GM03348 (cell line): ENCODE measurements at regions not wholly inside any gene's neighbourhood (a gene's known extent, or its start where the extent isn't known, plus 50 kb on each side); places are given as distances from the start of the nearest gene placed in this dataset.

ENCODE experiments used
- DNase-seq: peaks from one replicate; pipeline ENCODE4 v3.0.0; 2012; ENCODE audit warnings: low spot score

DNA sequence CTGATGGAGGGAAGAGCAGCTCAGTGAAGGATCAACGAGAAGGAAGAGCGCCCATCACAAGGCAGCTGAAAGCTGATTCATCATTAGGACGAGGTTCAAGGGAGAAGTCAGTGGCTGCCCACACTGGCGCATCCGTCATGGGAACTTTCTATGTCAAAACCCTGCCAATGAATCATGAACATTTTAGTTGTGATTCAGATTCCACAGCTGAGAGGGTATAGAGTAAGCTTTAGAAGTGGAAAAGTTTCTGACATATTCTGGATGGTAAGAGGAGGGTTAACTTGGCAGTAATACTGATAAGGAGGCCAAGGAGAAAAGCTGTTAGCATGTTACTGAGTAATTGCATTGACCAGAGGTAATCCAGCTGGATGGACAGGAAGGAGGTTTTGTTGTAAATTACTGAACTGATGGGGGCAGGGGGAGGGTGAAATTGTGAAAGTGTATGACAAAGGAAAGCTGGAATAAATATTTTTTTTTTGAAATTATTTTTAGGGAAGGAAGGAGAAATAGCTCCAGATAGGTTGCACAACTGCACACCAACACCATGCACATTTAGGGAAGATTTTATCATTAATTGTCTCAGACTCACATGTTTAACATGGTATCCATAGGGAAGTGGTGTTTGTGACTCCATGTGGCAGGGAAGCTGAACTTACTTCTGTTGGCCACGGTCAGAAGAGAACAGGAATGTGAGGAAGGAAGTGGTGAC is 78.3 kb upstream of the NRP1 start:
- peak; percentile 78 for DNase-seq

DNA sequence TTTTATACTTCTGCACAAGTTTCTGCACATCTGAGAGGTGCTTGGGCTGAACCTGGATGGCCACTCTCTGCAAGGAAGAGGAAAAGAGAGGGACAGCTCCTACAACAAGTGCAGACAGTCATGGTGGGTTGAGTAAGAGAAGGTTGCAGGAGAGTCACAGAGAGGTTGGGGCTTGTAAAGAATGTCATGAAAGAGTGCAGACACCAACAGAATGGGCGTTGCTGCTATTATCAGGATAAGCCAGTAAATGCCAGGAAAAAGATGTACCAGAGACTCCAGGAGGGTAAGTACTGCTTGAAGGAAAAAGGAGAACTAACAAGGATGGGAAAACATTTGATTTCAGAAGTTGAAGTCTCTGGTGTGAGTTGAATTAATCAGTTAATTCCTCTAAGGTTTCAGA is 77.8 kb upstream of the NRP1 start:
- peak; percentile 24 for DNase-seq

DNA sequence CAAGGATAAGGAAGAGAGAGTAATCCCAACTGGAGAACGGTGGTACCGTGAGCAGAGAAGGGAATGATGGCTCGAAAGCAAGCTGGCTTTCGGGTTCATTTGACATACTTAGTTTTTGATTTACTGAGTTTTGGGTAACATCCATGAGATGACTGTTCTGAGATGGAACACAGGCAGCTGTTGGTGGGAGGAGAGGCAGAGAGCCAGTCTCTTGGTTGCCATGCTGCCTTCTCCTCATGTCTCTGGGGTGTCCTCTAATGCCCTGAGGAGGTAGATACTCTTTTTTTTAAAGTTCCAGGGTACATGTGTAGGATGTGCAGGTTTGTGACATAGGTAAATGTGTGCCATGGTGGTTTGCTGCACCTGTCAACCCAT is 76.4 kb upstream of the NRP1 start:
- DNase-seq: no peak

DNA sequence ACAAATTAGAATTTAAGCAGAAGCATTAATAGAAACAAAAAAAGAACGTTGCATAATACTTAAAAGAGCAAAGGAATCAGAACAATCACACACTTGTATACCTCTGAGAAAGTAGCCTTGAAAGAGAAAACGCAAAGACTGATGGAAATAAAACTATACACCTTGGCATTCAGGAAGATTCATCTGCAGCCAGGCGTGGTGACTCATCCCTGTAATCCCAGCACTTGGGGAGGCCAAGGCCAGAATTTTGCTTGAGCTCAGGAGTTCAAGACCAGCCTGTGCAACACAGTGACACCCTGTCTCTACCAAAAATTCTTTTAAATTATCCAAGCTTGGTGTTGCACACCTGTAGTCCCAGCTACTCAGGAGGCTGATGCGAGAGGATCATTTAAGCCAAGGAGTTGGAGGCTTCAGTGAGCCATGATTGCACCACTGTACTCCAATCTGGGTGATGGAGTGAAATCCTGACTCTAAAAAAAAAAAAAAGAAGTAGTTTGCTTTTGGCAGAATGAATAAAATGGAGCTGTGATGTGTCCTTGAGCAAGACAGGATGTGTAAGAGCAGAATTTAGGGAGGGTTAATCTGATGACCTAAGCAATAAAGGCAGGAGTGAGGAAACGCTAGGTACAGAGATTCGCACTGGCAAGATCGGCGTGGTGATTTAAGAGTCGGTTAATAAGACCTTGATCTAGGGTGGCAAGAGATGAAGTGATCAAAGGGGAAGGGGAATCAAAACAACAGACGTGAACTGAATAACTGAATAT is 75.8 kb upstream of the NRP1 start:
- no peak for DNase-seq

DNA sequence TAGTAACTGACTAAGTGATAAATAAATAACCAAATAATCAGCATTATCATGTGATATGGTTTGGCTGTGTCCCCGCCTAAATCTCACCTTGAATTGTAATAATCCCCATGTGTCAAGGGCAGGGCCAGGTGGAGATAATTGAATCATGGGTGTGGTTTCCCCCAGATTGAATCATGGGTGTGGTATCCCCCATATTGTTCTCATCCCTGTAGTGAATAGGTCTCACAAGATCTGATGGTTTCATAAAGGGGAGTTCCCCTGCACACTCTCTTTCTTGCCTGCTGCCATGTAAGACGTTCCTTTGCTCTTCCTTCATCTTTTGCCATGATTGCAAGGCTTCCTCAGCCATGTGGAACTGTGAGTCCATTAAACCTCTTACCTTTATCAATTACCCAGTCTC is 72.1 kb upstream of the NRP1 start:
- DNase-seq: no peak

DNA sequence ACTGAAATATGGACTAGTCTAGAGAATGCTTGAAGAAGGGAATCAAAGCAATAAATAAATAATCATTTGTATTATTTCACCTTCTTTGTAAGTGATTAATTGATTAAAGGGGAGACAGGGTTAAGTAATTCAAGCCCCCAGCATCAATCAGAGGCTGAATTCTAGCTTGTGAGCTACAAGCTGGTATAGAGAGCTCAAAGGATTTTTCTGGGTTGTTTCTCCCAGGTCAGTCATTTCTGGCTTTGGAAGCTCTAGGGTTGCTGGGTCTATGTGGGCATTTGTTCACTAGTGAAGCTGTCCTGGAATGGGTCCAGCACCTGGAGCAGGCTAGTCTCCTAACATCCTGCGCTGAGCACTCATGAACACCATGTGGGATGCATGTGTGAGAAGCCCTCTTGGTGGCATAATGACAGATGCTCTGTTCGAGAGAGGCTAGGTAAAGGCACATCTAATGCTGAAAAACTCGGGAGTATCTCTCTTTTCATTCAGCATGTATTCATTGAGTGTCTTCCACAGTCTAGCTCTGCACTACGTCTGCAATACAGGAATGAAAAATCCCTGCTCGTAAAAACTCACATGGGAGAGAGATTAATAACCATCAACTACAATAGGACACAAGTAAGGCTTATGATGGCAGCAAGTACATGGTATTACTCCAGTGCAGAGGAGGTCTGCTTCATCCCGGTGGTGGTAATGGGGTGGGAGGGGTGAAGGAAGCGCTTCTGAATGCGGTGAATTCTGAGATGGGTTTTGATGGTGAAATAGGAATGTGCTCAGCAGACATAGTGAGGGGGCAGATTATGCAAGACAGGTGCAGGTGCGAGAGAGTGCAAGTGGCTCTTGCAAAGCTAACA is 68.0 kb upstream of the NRP1 start:
- no peak for DNase-seq

DNA sequence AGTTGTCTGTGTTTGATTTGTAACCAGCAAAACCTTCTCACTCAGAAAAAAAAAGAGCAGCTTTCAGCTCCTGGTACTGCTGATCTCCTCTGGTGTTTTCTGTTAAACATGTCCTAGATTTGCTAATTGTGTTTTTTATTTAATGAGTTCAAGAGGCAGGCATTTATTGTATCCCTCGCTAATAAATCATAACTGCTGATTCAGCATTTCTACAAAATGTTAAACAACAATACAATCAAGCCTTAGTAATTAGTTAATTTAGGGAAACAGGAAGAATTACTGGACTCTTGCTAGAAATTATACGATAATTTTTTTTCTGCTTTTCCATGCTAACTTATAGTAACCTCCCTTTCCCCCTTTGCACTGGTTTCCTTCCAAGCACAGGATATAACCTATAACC is 66.8 kb upstream of the NRP1 start:
- DNase-seq: no peak

DNA sequence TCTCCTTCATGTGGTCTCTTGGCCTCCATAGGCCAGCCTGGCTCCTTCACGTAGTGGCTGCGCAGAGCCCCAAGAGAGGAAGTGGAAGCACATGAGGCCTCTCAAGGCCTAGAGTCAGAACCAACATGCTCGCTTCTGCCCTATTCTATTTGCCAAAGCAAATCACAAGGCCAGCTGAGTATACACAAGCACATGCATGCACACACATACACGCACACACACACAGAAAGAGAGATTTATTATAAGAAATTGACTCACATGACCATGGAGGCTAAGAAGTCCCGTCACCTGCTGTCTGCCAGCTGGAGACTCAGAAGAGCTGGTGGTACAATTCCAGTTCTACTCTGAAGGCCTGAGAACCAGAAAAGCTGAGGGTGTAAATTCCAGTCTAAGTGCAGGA is 64.3 kb upstream of the NRP1 start:
- DNase-seq: no peak

DNA sequence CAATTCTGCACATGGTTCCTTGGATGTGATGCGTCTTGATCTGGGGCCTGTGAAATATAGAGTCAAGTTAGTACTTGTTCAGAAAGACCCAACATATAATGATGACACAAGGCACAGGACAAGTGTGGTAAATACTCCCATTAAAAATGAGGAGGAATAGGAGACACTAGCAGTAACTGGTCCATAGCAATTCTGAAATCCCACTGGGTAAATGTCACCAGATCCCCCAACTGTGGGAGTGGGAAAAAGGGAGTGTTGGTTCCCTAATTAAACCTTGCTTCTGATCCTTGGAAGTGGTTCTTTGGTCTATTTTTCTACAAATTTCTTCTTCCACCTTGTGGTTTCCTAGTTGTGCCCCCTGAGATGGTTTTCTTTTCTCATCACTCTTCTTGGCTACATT is 62.5 kb upstream of the NRP1 start:
- DNase-seq: no peak

DNA sequence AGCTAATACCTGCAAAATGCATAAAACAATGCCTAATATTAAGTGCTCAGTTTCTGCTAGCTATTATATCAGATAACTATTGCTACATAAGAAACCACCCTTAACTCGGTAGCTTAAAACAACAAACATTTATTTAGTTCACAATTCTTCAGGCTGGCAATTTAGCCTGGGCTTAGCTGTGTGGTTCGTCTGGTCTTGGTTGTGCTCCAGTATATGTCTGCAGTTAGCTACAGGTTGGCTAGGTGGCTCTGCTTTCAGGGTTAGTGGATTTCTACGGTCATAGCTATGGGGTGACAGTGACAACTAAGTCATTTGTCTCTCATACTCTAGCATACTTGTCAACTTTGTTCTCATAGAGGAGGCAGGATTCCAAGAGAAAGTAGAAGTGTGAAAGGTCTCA is 61.8 kb upstream of the NRP1 start:
- no peak for DNase-seq

DNA sequence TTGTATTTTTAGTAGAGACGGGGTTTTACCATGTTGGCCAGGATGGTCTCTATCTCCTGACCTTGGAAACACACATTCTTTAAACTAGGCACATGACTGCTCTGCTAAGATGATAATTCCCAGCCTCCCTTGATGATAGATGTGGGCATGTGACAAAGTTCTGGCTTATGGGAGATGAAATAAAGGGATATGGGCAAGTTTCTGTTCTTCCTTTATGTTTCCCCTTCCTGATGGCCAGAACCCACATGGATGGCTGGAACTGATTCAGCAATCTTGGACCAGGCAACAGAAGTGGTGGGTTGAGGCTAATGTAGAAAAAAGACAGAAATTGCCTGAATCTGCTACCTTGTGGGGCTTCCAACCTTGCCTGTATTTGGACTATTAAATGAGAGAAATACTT is 60.7 kb upstream of the NRP1 start:
- DNase-seq: no peak

DNA sequence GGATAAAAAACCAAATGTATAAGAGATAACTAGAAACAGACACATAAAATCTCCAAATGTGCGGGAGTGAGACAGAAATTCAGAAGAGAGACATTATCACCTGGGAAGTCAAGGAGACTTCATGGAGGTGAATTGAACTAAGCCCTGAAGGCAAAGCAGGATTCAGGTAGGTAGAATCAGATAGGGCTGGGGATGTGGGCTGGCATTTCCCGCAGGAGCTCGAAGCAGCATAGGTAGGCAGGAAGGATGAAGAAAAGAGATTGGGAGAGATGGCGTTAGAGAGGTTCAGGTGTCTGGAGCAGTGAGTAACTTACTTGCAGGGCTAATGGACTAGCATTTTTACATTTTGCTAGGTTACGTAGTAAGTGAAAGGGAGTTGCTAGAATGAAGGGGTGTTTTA is 58.2 kb upstream of the NRP1 start:
- DNase-seq: no peak

DNA sequence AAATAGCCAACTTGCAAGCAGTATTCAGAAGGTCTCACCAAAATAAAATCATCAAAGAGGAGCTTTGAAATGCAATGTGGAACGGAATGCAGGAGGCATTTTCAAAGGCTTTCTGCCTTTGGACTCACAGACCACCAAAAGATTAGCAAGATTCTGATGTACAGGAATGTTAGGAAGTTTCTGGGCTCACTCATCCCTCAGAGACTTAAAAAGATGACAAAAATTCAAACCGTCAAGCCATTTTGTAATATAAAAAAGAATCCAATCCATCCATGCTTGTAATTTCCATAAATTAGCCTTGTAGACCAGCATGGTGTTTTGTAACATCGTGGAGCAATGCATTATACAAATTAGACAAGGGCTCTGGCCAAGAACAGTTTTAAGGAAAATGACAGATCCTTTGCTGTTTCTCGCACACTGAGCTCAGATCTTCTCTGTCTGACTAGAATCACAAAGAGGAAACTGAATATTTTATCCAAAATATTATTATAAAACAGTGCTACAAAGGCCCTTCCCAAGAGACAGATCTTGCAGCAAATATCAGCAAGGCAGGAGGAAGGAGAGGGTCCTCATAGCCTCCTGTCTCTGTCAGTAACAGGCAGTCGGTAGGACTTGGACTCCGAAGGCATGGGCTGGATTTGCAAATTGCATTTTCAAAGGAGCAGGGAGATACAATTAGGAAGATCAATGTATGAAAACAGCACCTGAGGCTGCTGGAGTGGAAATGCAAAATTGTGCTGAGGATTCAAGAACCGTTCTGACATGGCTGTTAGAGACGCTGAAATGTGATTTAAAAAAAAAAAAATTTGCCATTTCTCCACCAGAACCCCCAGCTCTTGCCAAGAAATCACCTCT is 57.4 kb upstream of the NRP1 start:
- no peak for DNase-seq

DNA sequence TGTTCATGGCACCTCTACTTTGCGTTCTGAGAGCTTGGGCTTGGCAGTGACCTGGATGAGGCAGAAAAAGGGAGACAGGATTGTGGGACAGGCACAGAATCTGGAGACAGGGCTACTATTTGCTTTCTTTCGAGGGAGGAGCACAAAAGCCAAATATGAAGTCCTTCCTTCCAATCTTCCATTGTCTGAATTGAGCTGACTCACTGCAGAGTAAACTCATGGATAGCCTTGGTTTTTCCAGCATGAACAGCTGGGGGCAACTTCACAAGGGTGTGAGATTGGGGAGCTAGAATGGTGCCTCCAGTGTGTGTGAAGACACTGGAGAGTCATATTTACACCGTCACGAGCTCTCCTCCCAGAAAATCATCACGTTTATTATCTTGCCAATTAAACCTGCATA is 55.6 kb upstream of the NRP1 start:
- DNase-seq: no peak

DNA sequence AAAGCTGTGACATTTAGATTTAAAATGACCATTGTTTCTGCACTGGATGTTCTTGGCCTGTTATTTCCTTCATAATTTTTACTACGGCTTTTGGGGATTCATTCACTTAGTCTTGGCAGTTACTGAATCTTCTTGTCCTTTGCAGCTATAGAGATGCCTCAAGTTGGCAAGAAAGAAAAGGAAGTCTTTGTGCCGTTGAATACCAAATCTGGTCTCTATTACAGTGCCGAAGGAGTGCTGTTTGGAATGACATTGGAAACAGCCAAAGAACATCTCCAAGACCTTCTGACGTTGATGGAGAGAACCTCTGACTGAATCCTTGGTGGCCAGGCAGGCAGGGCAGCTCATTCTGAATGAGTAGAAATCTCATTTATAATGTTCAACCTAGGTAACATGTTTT is 54.3 kb upstream of the NRP1 start:
- no peak for DNase-seq

DNA sequence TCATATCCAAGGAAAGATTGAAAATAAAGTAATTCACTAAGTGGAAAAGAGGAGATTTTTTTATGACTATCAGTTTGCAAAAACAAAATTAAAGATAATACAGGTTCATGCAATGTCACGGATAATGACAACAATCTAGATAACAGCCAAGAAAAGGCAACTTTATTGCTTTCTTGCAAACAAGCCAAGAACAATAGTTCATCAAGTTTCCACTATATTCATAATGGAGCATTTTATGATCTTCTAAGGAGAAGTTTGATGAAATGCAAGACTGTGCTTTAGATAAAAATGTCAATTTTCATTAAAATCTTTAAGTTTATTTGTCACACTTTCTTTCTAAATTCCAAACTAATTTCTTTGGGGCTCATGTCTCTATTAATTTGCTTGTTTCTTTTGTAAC is 53.9 kb upstream of the NRP1 start:
- no peak for DNase-seq

DNA sequence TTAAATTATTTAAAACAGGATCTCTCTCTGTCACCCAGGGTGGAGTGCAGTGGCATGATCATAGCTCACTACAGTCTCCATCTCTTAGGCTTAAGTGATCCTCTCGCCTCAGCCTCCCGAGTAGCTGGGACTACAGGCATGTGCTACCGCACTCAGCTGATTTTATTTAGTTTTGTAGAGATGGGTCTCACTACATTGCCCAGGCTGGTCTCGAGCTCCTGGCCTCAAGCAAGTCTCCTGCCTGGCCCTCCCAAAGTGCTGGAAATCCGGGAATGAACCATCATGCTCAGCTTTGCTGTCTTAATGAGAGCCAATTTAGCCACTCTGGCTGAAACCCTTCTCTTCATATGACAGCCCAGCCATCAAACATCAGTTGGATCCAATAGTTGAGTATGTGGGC is 53.3 kb upstream of the NRP1 start:
- DNase-seq: no peak

DNA sequence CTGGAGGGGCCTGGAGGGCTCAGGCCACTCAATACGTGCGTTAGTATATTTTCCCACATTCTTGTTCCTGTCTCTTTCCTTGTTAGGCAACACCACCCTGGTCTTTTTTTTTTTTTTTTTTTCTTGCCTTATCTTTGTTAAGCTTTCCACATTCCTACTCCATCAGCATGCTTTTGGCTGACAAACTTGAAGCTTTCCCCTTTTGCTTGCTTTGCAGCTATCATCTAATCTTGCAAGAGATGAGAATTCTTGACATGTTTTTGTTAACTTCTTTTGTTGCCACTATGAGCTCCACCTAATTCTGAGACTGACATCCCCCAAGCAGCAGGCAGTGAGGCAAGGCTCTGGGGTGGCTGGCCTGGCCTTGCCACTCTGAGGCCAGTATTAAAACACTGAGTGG is 52.5 kb upstream of the NRP1 start:
- DNase-seq: no peak

DNA sequence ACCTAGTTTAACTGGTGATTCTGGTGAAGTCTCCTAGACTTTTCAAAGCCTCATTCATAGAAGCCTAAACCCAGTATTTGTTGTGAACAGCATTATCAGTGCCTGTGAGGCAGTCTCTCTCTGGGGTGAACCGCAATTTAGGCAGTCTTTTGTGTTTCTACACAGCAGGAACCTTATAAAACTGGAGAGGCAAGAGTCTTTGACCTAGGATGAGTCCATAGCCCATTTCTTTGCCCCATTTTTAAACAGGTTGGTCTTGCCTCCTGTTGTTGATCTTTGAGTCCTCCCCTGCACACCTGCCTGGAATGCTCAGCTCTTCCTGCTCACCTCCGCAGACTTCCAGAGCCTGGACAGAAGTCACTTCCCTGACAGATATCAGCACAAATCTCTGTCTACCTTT is 51.2 kb upstream of the NRP1 start:
- DNase-seq: no peak

DNA sequence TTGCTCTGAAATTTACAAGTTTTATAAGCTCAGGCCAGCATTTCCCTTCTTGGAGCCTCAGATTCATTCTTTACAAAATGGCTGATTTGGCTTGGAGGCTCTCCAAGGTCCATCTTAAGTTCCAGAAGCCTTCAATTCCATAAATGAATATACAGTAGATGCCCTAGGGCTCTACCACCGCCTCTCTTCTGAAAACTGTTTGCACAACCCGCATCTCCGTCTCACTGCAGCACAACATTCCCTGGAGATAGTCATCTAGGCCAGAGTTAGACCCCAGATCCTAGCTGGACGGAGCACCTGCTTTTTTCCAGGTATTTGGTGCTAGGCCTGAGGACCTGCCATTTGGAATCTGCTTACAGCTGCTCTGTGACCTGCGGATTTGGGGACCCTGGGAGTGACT is 50.5 kb upstream of the NRP1 start:
- DNase-seq: no peak
